Left lung (tissue), 4 donors: ENCODE measurements at regions not wholly inside any gene's neighbourhood (a gene's known extent, or its start where the extent isn't known, plus 50 kb on each side); places are given as distances from the start of the nearest gene placed in this dataset.

Experiments
- ATAC-seq: fragments of 200-7000 bp; cut with Tn5 transposase; one replicate; pipeline ENCODE4 v1.9.1; 2020; ENCODE audit warnings: moderate library complexity
- DNase-seq, 4 donors: peaks; one replicate each; pipeline ENCODE4 v3.0.0-alpha.2; 2013 to 2020
- H3K27ac ChIP-seq, 2 donors: fragments of 200-600 bp; sonication (generic) in 1 of 2; one replicate each; pipeline versions ENCODE4 v1.5.0 to v1.8.0; 2020 to 2021
- H3K27me3 ChIP-seq, 2 donors: fragments of 200-600 bp; sonication (generic) in 1 of 2; one replicate each; pipeline versions ENCODE4 v1.5.0 to v1.8.0; 2020 to 2021
- H3K36me3 ChIP-seq, 2 donors: fragments of 200-600 bp; sonication (generic) in 1 of 2; one replicate each; pipeline versions ENCODE4 v1.5.0 to v1.8.0; 2020 to 2021
- H3K4me1 ChIP-seq, 2 donors: fragments of 200-600 bp; one replicate each; pipeline ENCODE4 v1.8.0; 2021
- H3K4me3 ChIP-seq, 2 donors: fragments of 200-600 bp; sonication (generic) in 1 of 2; one replicate each; pipeline versions ENCODE4 v1.5.0 to v1.8.0; 2020 to 2021; ENCODE audit warnings: mild to moderate bottlenecking in 1 of 2
- H3K9me3 ChIP-seq, 2 donors: fragments of 200-600 bp; sonication (generic) in 1 of 2; one replicate each; pipeline versions ENCODE4 v1.5.0 to v1.8.0; 2020 to 2021
- CTCF ChIP-seq, 2 donors: fragments of 200-600 bp; sonication (generic) in 1 of 2; IDR thresholded peaks; one replicate each; pipeline versions ENCODE4 v1.5.0 to v1.8.0; 2021; ENCODE audit warnings: antibody characterized with exemption in 2 of 2
- intact Hi-C, 2 donors: fragments of 100-400 bp; cut with DNase I; formaldehyde crosslinking; loops; one replicate each; pipeline versions ENCODE4 v1.11.2 to v1.14.2; 2022
- donor health status: DM: no; HTN: yes; CAD: no.
- donor health status: DM: no; HTN: no; CAD: no.

GRCh38 chrX:3403748-3404147, 57.3 kb upstream of the MXRA5 start:
- Histone ChIP-seq H3K4me3 (no peak overlapping the region), H3K36me3 (no peaks in the 10 kb centered on the region), H3K27ac (no peak overlapping the region), H3K9me3 (no peaks in the 10 kb centered on the region), H3K4me1 (no peaks in the 10 kb centered on the region), H3K27me3 (no peaks in the 10 kb centered on the region)
- intact Hi-C loops: no loop called here
- ATAC-seq (no peak), DNase-seq (no peak)
- no peak for TF ChIP-seq CTCF (IDR thresholded peaks at IDR 0.05)
